Thyroid gland (tissue), 4 donors: ENCODE measurements at regions not wholly inside any gene's neighbourhood (a gene's known extent, or its start where the extent isn't known, plus 50 kb on each side); places are given as distances from the start of the nearest gene placed in this dataset.
"Not testable (repeated sequence)": the region's sequence is repeated elsewhere in the genome, so short reads cannot be mapped to it uniquely, and the experiment has no call there.

Source experiments
- CTCF ChIP-seq, 6 experiments: fragments of 200-600 bp in 3 of 6; fragments of 450-650 bp in 3 of 6; sonication (generic) in 3 of 6; IDR thresholded peaks; one replicate each; pipeline ENCODE4 v1.5.1; 2016 to 2019; ENCODE audit warnings: antibody characterized with exemption in 6 of 6, mild to moderate bottlenecking in 2 of 6, inconsistent platforms in 1 of 6, moderate library complexity in 1 of 6
- POLR2A ChIP-seq, 2 donors: fragments of 450-650 bp; IDR thresholded peaks; one replicate each; pipeline ENCODE4 v1.6.1; 2017; ENCODE audit warnings: antibody characterized with exemption in 2 of 2, mild to moderate bottlenecking in 2 of 2, moderate library complexity in 1 of 2

GRCh38 chrX:89631858-89632257, 289.9 kb upstream of the TGIF2LX start:
- TF ChIP-seq POLR2A, CTCF (IDR thresholded peaks at IDR 0.05): not testable (repeated sequence)
